ENCODE measurements at regions not wholly inside any gene's neighbourhood (a gene's known extent, or its start where the extent isn't known, plus 50 kb on each side); places are given as distances from the start of the nearest gene placed in this dataset.

DNA sequence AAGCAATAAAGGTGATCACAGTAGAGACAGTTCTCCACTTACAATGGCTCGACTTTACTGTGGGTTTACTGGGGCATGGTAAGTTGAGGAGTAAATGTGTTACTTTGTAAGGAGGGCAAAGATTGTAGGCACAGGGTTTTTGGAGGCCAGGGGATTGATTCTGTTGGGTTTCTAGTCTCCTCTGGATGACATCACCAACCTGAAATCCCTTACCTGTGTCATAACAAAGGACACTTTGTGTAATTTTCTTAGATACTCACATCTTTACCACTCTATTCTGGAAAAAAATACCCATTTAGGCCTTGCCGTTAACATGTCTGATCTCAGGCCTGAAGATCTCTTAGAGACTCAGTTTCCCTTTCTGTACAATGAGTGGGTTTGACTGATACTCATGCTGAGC lies 161.7 kb downstream of the GLI2 start:
- no peak for DNase-seq

DNA sequence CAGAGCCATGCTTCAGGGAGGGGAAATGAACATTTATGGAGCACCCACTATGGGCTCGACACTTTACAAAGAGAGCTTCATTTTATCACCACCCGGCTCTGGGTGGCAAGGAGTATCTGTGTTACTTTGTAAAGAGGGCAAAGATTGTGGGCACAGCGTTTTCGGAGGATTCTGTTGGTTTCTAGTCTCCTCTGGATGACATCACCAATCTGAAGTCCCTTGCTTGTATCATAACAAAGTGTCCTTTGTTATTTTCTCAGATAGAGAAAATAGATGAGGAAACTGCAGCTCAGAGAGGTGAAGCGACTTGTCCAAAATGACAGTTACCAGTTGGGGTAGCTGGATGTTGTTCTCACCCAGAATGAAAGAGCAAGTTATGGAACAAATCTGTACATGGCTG lies 162.8 kb downstream of the GLI2 start:
- no peak overlapping the region for H3K27ac ChIP-seq
- H3K4me3 ChIP-seq = no peak overlapping the region
- DNase-seq = no peak
- no peaks in the 10 kb centered on the region for H3K36me3 ChIP-seq
- no peaks in the 10 kb centered on the region for H3K27me3 ChIP-seq
- no peaks in the 10 kb centered on the region for H3K4me1 ChIP-seq
- no peak for TF ChIP-seq POLR2A (IDR thresholded peaks at IDR 0.05)
- no peak for TF ChIP-seq CTCF (IDR thresholded peaks at IDR 0.05)
- no peaks in the 10 kb centered on the region for H3K9me3 ChIP-seq

More for the DNA sequence above, 161.7 kb downstream of the GLI2 start:
- Histone ChIP-seq H3K9me3 (no peaks in the 10 kb centered on the region), H3K27me3 (no peaks in the 10 kb centered on the region), H3K36me3 (no peaks in the 10 kb centered on the region), H3K4me3 (no peak overlapping the region), H3K4me1 (peaks cover 0 to 6% (median 0%) of the 10 kb centered on the region in 4 donors), H3K27ac (no peak overlapping the region)
- TF ChIP-seq CTCF (IDR thresholded peaks at IDR 0.05) (no peak), POLR2A (IDR thresholded peaks at IDR 0.05) (no peak)

- DNase-seq = no peak
- Histone ChIP-seq H3K9me3 (no peaks in the 10 kb centered on the region), H3K4me3 (no peak overlapping the region), H3K27ac (no peak overlapping the region), H3K4me1 (no peaks in the 10 kb centered on the region), H3K27me3 (no peaks in the 10 kb centered on the region), H3K36me3 (no peaks in the 10 kb centered on the region)
- TF ChIP-seq POLR2A (IDR thresholded peaks at IDR 0.05) (no peak), CTCF (IDR thresholded peaks at IDR 0.05) (no peak)
Measured at GRCh38 chr2:120898961-120899750, 163.5 kb downstream of the GLI2 start.

DNA sequence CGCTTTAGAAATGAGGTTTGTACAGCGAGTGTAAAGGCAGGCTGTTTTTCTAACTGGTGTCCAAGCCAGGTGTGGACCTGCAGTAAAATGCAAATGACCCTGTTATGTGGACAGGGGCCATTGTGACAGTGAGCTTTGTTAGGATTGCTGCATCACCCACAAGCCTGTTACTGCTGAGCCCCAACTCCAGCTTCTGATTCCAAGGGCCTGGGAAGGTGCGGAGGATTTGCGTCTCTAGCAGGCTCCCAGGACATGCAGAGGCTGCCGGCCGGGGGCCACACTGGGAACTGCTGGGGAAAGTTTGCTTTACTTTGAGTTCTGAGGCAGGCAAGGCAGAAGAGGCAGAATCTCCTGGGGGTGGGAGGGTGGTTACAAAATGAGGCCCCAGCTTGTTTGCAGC lies 164.1 kb downstream of the GLI2 start:
- H3K4me1 ChIP-seq = no peaks in the 10 kb centered on the region
- H3K36me3 ChIP-seq = no peaks in the 10 kb centered on the region

GRCh38 chr2:120901201-120901600 lies 165.5 kb downstream of the GLI2 start:
- no peak overlapping the region for H3K4me3 ChIP-seq
- no peaks in the 10 kb centered on the region for H3K4me1 ChIP-seq
- H3K27me3 ChIP-seq = no peaks in the 10 kb centered on the region
- TF ChIP-seq POLR2A (IDR thresholded peaks at IDR 0.05) (no peak), CTCF (IDR thresholded peaks at IDR 0.05) (no peak)
- no peak overlapping the region for H3K27ac ChIP-seq
- no peak for DNase-seq
- no peaks in the 10 kb centered on the region for H3K36me3 ChIP-seq
- no peaks in the 10 kb centered on the region for H3K9me3 ChIP-seq

More for the DNA sequence above, 164.1 kb downstream of the GLI2 start:
- H3K27ac ChIP-seq = no peak overlapping the region
- H3K4me3 ChIP-seq = no peak overlapping the region
- DNase-seq = no peak
- H3K27me3 ChIP-seq = no peaks in the 10 kb centered on the region
- H3K9me3 ChIP-seq = no peaks in the 10 kb centered on the region
- TF ChIP-seq POLR2A (IDR thresholded peaks at IDR 0.05) = no peak
- no peak for TF ChIP-seq CTCF (IDR thresholded peaks at IDR 0.05)
